ENCODE measurements at regions not wholly inside any gene's neighbourhood (a gene's known extent, or its start where the extent isn't known, plus 50 kb on each side); places are given as distances from the start of the nearest gene placed in this dataset.

DNA sequence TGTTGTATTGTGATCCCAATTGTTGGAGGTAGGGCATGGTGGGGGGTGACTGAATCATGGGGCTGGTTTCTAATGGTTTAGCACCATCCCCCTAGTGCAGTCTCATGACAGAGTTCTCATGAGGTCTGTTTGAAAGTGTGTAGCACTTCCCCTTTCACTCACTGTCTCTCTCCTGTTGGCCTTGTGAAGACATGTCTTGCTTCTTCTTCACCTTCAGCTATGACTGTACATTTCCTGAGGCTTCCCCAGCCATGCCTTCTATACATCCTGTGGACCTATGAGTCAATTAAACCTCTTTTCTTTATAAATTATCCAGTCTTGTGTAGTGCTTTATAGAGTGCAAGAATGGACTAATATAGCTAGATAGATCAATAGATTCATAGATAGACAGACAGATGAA is 230.0 kb downstream of the MAGEE1 start (continued):
- TF ChIP-seq, protein P1, sequence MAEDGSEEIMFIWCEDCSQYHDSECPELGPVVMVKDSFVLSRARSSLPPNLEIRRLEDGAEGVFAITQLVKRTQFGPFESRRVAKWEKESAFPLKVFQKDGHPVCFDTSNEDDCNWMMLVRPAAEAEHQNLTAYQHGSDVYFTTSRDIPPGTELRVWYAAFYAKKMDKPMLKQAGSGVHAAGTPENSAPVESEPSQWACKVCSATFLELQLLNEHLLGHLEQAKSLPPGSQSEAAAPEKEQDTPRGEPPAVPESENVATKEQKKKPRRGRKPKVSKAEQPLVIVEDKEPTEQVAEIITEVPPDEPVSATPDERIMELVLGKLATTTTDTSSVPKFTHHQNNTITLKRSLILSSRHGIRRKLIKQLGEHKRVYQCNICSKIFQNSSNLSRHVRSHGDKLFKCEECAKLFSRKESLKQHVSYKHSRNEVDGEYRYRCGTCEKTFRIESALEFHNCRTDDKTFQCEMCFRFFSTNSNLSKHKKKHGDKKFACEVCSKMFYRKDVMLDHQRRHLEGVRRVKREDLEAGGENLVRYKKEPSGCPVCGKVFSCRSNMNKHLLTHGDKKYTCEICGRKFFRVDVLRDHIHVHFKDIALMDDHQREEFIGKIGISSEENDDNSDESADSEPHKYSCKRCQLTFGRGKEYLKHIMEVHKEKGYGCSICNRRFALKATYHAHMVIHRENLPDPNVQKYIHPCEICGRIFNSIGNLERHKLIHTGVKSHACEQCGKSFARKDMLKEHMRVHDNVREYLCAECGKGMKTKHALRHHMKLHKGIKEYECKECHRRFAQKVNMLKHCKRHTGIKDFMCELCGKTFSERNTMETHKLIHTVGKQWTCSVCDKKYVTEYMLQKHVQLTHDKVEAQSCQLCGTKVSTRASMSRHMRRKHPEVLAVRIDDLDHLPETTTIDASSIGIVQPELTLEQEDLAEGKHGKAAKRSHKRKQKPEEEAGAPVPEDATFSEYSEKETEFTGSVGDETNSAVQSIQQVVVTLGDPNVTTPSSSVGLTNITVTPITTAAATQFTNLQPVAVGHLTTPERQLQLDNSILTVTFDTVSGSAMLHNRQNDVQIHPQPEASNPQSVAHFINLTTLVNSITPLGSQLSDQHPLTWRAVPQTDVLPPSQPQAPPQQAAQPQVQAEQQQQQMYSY (CRISPR knock-in tag; IDR thresholded peaks at IDR 0.05) = no peak
